ENCODE measurements at regions not wholly inside any gene's neighbourhood (a gene's known extent, or its start where the extent isn't known, plus 50 kb on each side); places are given as distances from the start of the nearest gene placed in this dataset.

DNA sequence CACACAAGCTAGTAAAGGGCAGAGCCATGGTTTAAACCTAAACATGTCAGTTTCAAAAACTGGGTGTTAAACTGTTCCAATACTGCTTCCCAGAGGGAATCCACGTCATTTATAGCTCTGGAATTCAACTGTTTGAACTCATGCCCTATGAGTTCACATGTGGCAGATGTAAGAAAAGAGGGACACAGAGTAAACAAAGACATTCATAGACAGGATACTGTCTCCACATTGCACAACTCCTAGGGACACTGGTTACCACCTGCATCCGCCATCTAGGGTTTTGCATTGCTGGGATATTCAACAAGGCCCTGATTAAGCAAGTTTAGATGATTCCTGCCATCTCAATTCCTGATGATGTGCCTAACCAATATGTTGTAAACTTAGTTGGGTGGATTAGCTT is 134.1 kb upstream of the COL8A1 start:
- no peaks in the 10 kb centered on the region for H3K9me3 ChIP-seq (ENCODE audit: insufficient read depth, low read depth, low read length)
- no peak overlapping the region for H2AFZ ChIP-seq (ENCODE audit: low read length)
- H3K79me2 ChIP-seq (ENCODE audit: insufficient read depth, low read length): no peaks in the 10 kb centered on the region
- no peak overlapping the region for H3K4me3 ChIP-seq (ENCODE audit: low read length, poor library complexity, severe bottlenecking)
- H3F3A ChIP-seq (ENCODE audit: low read depth): no peaks in the 10 kb centered on the region
- no peak overlapping the region for H3K4me2 ChIP-seq (ENCODE audit: low read depth, low read length, poor library complexity, severe bottlenecking)
- TF ChIP-seq, protein P1, sequence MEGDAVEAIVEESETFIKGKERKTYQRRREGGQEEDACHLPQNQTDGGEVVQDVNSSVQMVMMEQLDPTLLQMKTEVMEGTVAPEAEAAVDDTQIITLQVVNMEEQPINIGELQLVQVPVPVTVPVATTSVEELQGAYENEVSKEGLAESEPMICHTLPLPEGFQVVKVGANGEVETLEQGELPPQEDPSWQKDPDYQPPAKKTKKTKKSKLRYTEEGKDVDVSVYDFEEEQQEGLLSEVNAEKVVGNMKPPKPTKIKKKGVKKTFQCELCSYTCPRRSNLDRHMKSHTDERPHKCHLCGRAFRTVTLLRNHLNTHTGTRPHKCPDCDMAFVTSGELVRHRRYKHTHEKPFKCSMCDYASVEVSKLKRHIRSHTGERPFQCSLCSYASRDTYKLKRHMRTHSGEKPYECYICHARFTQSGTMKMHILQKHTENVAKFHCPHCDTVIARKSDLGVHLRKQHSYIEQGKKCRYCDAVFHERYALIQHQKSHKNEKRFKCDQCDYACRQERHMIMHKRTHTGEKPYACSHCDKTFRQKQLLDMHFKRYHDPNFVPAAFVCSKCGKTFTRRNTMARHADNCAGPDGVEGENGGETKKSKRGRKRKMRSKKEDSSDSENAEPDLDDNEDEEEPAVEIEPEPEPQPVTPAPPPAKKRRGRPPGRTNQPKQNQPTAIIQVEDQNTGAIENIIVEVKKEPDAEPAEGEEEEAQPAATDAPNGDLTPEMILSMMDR (conservative IDR thresholded peaks at IDR 0.05; ENCODE audit: low read length): no peak
- no peak for TF ChIP-seq EZH2phosphoT487 (IDR thresholded peaks at IDR 0.05; ENCODE audit: borderline replicate concordance)
- H3K36me3 ChIP-seq (ENCODE audit: insufficient read depth, low read length): no peaks in the 10 kb centered on the region
- no peaks in the 10 kb centered on the region for H3K9me2 ChIP-seq (replicated peaks; ENCODE audit: low read depth, low read length)
- H4K20me1 ChIP-seq (ENCODE audit: insufficient read depth, low read length, poor library complexity, severe bottlenecking): no peaks in the 10 kb centered on the region
- no peaks in the 10 kb centered on the region for H3K4me1 ChIP-seq (ENCODE audit: insufficient read depth, low read length, poor library complexity, severe bottlenecking)
- no peak overlapping the region for H3K9ac ChIP-seq (ENCODE audit: low read depth, low read length, poor library complexity, severe bottlenecking)
- H3K27me3 ChIP-seq (ENCODE audit: insufficient read depth, low read length, poor library complexity, severe bottlenecking): no peaks in the 10 kb centered on the region

DNA sequence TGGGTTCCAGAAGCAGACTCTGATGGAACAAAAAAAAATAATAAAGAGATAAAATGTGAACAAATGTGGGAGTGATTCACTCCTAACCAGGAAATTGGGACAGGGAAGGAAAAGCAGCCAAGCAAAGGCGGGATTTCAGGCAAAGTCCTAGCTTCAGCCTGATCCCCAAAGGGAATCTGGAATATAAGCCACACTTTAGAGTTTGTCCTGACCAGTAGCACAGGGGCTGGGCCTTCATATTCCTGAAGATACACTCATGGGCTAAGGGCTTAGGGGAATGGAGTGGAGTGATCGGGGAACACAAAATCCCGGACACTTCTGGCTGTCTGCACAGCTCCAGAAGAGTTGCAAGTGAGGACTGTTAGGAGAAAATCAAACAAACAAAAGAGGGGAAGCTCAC is 135.0 kb upstream of the COL8A1 start:
- Histone ChIP-seq H3K4me3 (ENCODE audit: low read length, poor library complexity, severe bottlenecking) (no peak overlapping the region), H3K79me2 (ENCODE audit: insufficient read depth, low read length) (no peaks in the 10 kb centered on the region), H3K36me3 (ENCODE audit: insufficient read depth, low read length) (no peaks in the 10 kb centered on the region), H3K4me2 (ENCODE audit: low read depth, low read length, poor library complexity, severe bottlenecking) (no peak overlapping the region), H3K4me1 (ENCODE audit: insufficient read depth, low read length, poor library complexity, severe bottlenecking) (no peaks in the 10 kb centered on the region), H3K9ac (ENCODE audit: low read depth, low read length, poor library complexity, severe bottlenecking) (no peak overlapping the region), H3F3A (ENCODE audit: low read depth) (no peaks in the 10 kb centered on the region), H3K27me3 (ENCODE audit: insufficient read depth, low read length, poor library complexity, severe bottlenecking) (no peaks in the 10 kb centered on the region), H3K9me3 (ENCODE audit: insufficient read depth, low read depth, low read length) (no peaks in the 10 kb centered on the region), H3K9me2 (replicated peaks; ENCODE audit: low read depth, low read length) (no peaks in the 10 kb centered on the region), H2AFZ (ENCODE audit: low read length) (no peak overlapping the region), H4K20me1 (ENCODE audit: insufficient read depth, low read length, poor library complexity, severe bottlenecking) (no peaks in the 10 kb centered on the region)
- TF ChIP-seq, protein P1 (conservative IDR thresholded peaks at IDR 0.05; ENCODE audit: low read length): no peak
- no peak for TF ChIP-seq EZH2phosphoT487 (IDR thresholded peaks at IDR 0.05; ENCODE audit: borderline replicate concordance)

DNA sequence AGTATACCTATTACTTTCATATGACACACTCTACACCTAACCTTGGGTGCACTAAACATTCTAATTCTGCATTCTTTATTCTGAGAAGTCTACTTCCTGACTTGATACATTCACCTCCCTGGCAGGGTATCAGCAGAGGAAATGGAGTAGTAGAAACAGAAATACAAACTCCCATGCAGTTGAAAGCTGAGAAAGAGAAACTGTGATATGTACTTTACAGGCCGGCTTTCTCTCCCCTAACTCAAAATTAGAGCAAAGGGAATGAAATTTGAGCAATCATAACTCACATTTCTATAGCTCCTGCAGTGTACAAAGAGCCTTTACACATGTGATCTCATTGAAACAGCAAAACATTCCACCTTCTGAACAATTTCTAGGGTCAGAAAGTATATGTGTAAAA is 135.5 kb upstream of the COL8A1 start:
- TF ChIP-seq, protein P1 (conservative IDR thresholded peaks at IDR 0.05; ENCODE audit: low read length): no peak
- TF ChIP-seq EZH2phosphoT487 (IDR thresholded peaks at IDR 0.05; ENCODE audit: borderline replicate concordance): no peak
- Histone ChIP-seq H3K4me1 (ENCODE audit: insufficient read depth, low read length, poor library complexity, severe bottlenecking) (no peaks in the 10 kb centered on the region), H3K9ac (ENCODE audit: low read depth, low read length, poor library complexity, severe bottlenecking) (no peak overlapping the region), H3K9me2 (replicated peaks; ENCODE audit: low read depth, low read length) (no peaks in the 10 kb centered on the region), H2AFZ (ENCODE audit: low read length) (no peak overlapping the region), H3K79me2 (ENCODE audit: insufficient read depth, low read length) (no peaks in the 10 kb centered on the region), H3K9me3 (ENCODE audit: insufficient read depth, low read depth, low read length) (no peaks in the 10 kb centered on the region), H4K20me1 (ENCODE audit: insufficient read depth, low read length, poor library complexity, severe bottlenecking) (no peaks in the 10 kb centered on the region), H3F3A (ENCODE audit: low read depth) (no peaks in the 10 kb centered on the region), H3K27me3 (ENCODE audit: insufficient read depth, low read length, poor library complexity, severe bottlenecking) (no peaks in the 10 kb centered on the region), H3K36me3 (ENCODE audit: insufficient read depth, low read length) (no peaks in the 10 kb centered on the region), H3K4me3 (ENCODE audit: low read length, poor library complexity, severe bottlenecking) (no peak overlapping the region), H3K4me2 (ENCODE audit: low read depth, low read length, poor library complexity, severe bottlenecking) (no peak overlapping the region)
